GM21390 (cell line): ENCODE measurements at regions not wholly inside any gene's neighbourhood (a gene's known extent, or its start where the extent isn't known, plus 50 kb on each side); places are given as distances from the start of the nearest gene placed in this dataset.

ENCODE experiments used
- ATAC-seq: cut with Tn5 transposase; IDR thresholded peaks from one replicate; pipeline ENCODE4 v1.9.1; 2021; ENCODE audit not compliant: unreplicated experiment

DNA sequence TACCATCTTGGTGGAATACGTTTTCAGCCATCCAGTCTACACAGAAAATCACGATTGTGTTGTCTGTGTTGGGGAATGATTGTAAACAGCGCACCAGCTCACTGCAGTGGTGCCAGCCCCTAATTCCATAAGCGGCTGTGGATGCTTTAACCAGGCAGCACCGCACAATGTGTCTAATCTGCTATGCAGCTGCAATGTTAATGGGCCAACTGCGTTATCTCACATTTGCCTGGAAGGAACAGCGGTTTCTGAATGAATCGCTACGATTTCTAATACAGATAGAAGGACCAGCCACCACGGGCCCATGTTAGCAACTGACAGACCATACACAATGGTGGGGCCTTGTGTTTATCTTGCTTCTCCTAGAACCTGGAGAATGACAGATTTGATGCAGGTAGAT, 384.5 kb upstream of the KIRREL3 start:
- no peak for ATAC-seq

DNA sequence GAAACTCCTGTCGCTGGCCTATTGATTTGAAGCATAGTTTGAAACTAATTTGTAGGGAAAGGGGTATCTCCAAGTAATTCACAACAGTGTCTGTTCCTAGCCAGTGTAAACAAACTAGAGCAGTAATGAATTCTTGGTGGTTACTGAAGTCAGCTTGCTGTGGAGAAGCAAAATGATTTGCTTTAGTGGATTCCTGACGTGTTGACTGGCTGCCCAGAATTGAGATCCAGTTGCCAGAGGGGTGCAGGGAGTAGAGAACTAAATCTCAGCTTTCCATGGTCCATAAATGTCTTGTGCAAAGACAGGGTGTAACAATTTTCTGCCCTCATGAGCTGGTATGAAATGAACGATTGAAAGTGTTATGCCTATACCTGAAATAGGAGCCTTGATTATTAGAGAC, 382.5 kb upstream of the KIRREL3 start:
- no peak for ATAC-seq

DNA sequence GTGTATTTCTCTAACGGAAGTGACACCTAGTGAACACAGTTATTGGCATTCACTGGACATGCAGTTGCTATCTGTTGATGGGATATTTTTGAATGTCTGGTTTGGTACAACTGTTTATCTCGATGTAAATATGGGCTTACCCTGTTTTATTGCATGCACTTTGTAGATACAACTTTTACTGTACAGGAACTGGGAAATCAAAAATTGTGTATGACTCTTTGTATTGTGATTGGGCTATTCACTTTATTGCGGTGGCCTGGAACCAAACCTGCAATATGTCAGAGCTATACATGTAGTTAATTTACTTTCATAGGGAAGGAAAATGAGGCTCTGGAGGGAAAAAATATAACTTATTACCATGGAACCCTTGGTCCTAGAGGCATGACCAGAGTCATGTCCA, 380.7 kb upstream of the KIRREL3 start:
- ATAC-seq: no peak

DNA sequence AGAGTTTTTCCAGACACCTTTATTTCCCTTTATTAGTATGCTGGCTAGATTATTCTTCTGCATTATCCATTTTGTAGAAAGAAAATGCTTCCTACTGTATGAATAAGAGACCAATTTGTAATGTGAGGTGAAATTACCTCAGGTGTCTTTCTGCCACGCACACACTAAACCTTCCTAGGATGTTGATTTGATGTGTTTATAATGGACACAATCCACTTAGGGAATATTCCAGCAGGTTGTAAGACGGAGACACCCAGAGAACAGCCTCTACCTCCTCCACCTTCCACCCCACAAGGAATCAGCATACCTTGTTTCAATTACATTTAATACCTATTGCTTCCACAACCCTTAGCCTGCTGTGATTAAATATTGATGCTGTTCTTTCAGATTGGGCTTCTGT, 379.1 kb upstream of the KIRREL3 start:
- ATAC-seq: no peak

DNA sequence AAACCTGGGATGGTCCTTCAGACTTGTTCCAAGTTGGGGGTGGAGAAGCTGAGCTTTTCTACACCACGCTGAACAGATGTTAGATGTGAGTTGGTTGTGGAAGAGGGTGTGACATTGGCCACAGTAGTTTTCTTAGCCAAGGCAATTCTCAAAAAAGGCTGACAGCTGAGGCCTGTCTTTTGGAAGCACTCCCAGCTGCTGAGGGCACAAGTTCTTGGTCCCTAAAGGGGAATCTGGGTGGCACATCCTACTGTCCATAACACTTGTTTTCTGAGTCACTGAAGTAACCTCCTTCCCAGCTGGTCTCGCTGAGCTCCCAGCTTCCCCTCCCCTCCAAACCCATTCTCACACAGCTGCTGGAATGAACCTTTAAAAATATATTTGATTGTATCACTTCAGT, 375.7 kb upstream of the KIRREL3 start:
- no peak for ATAC-seq

DNA sequence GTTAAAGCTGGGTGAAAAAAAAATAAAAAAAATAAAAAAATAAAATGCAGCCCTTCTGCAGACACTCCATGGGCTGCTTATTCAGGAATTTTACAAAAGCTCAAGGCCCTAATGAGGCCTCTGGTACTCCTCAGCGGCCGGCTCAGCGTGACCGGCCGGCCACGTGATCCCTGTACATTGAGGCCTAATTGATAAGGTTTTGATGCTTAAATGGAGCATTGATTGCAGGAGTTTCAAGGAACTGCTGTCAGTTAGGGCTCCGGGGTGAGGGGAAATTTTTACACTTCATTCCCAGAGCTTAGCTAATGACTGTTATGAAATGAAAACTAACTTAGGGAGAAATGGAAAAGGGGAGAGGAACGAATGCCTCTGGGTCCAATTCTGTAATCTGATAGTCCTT, 368.8 kb upstream of the KIRREL3 start:
- no peak for ATAC-seq

GRCh38 chr11:127362754-127363308, 362.3 kb upstream of the KIRREL3 start:
- ATAC-seq: no peak

GRCh38 chr11:127358160-127358559, 357.6 kb upstream of the KIRREL3 start:
- ATAC-seq: no peak

DNA sequence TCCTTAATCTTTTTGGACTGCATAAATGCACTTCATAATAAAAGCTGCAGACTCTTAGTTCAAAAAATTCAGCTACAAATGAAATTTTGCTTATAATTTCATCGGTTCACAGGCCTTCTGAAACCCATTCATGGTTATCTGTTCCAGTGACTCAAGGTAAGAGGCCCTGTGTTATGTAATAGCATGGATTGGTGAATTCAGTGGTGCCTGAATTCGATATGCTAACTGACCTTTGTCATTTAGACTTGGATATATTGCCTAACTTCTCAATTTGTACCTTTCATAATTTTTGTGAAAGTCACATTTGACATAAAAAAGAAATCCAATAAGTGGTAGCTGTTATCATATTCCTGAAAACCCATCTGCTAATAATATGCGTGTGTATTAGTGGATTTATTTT, 349.9 kb upstream of the KIRREL3 start:
- no peak for ATAC-seq

GRCh38 chr11:127345819-127346459, 345.4 kb upstream of the KIRREL3 start:
- no peak for ATAC-seq

DNA sequence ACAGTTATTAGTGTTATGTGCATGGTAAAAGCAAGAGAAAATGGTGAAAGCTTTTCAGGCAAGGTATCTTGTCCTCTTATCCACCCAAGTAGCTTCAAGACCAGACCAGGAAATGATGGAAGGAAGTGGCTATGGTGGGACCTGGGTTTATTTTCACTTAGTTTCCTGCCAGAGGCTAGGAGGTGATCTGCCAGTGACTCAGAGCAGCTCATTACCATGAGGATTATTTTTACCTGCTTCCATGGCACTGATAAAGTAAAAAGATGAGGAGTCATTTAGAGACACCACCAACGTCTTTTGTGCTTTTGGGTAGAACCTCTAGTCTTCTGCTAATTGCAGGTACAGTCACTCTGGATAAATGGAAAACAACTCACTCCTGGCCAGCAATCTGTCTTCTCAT, 339.9 kb upstream of the KIRREL3 start:
- no peak for ATAC-seq

- no peak for ATAC-seq
Measured at GRCh38 chr11:127339376-127339775, 338.8 kb upstream of the KIRREL3 start.

- ATAC-seq: no peak
Measured at GRCh38 chr11:127338380-127339259, 338.1 kb upstream of the KIRREL3 start.

DNA sequence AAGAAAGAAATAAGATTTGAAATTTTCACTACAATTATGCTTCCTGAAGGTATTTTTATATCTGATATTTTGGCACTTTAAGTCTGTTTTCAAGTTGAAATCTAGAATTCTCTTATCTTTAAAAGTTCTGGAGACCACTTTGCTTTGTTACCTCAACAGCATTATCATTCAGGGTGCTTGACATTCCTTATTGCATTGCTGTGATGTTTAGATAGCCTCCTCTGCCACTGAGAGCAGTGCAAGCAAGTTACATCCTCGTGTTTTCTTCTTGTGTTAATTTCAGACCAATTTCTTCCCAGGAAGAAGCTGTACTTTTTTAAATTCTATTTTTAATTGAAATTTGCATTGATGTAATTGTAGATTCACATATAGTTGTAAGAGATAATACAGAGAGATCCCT, 333.9 kb upstream of the KIRREL3 start:
- no peak for ATAC-seq

- ATAC-seq: no peak
Measured at GRCh38 chr11:127332896-127333295, 332.3 kb upstream of the KIRREL3 start.

DNA sequence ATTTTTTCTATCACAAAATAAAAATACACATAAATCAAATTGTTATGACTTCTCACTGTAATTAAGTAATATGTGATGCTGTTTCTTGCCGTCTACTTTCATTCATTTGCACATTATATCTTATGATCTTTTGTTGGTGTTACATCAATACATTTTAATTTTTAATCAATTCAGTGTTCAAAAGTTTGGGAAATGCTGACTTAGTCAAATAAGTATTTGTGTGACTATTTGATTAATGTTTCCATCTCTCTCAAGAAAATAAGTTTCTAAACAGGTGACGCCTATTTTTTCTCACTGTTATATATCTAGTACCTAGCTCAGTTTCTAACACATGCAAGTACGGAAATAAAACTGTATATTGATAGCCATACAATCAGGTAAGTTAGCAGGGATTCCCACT, 329.5 kb upstream of the KIRREL3 start:
- ATAC-seq: no peak

DNA sequence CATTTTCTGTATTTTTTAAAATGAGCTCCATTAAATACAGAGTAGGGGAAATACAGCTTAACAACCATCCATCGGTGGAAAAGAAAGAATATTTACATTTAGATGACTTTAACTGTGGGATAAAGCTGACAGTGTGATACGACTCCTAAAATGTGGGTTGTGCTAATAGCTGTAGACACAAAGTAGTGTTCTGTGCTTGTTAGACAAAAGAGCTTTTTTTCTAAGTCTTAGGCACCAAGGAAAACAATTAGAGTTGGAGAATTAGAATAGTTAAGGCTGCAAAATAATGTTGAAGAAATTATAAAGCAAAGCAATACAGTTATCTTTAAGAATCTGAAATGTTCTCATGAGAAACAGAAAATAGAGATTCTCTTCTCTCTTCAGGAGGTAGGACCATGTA, 307.7 kb upstream of the KIRREL3 start:
- no peak for ATAC-seq

DNA sequence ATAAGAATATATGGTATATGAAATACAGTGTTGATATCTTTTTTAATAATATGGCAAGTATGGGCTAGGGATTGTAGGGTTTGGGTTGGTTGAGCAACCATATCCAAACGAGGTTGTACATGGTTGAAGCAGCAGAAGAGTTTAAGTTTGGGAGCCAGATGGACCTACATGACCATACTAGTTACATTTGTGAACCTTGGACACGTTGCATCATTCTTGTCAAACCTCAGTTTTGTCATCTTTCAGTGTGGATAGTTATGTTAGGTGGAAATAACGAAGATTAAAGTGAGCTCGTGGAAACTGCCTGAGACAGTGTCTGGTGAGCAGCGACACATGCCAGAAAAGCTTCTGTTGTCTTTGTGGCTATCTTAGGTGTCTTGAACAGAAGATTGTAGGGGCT, 307.1 kb upstream of the KIRREL3 start:
- ATAC-seq: no peak

DNA sequence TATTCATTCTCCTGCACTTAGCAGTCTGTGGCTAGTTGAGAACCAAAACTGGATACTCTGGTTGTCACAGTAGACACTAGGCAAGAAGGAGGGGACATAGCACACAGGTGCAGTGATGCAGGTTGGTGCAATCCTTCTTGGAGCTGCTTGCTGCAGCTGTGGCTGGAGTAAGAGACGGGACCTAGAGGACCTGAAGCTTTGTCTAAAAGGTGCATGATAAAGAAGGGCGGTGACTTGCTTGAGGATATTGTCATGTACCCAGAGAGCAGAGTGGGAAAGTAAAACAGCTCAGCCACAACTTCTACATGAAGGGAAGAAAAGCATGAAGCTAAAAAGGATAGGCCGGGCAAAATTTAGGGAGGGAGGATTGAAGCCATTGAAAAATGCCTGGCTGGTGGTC, 304.1 kb upstream of the KIRREL3 start:
- no peak for ATAC-seq

DNA sequence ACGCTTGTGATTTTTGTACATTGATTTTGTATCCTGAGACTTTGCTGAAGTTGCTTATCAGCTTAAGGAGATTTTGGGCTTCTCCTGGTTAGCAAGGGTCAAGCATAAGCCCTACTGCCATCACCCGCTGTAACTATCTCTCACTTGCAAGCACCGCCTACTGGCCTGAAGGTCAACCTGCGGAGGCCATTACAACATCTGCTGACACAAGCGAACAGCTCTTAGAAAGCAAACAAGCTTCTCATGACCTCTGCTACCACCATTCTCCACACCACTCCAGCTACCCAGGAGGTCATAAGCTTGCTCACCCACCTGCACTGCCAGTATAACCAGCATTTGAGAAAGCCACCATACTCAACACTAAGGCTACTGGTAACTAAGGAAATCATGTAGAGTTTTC, 288.4 kb upstream of the KIRREL3 start:
- ATAC-seq: no peak

- no peak for ATAC-seq
Measured at GRCh38 chr11:127281534-127281933, 281.0 kb upstream of the KIRREL3 start.

DNA sequence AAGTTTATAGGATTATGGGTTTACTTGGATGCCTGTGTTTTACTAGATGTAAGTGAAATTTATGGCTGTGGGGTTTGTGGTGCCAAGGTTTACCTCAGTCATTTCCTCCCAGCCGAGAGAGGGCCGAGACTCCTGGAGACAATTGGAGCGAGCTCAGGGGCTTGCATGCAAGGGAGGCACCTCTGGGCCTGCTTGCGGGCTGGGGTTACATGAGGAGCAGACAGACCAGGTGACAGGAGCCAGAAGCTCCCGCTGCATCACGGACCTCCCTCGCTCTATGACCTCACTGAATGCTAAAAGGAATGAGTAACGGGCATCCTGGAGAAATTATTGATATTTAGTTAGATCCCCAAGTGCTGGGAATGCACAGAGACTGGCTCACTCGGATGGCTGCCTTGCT, 275.2 kb upstream of the KIRREL3 start:
- no peak for ATAC-seq
